ENCODE measurements at regions not wholly inside any gene's neighbourhood (a gene's known extent, or its start where the extent isn't known, plus 50 kb on each side); places are given as distances from the start of the nearest gene placed in this dataset.

DNA sequence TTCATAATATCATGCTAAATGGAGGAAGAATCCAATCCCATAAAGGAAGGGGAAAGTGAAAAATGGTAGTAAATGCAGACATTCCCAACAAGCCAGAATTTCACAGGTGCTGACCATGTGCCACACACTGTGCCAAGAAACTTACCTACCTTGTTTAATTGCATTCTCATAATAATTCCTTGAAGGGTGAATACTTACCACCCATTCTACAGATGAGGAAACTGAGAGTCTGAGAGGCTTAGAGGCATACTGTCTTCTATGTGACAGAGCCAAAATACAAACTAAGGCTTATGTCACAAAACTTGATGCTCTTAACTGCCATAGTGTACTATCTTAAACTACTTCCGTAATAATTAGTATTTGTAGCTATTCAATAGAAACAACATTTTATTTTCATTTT, 454.7 kb downstream of the UTRN start:
- no peak for DNase-seq

- no peak for DNase-seq
These were observed 456.5 kb downstream of the UTRN start for GRCh38 chr6:144741659-144742058.

DNA sequence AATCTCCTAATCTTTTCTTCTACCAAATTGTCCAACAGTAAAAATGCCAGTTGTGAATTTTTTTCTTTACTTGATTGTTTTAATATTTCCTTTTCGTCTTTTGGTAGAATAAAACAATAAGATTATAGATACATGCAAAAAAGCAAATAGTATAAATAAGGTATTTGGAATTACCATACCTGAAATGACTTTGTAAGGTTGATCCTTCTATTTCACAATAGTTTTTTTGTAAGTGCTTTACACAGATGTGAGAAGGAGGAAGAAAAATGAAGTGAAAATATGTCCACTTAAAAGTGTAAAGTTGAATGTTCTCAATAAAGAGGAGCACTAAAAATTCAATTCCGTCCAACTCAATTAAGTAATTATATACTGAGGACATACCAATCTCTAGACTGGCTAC, 457.6 kb downstream of the UTRN start:
- DNase-seq, result no peak

GRCh38 chr6:144744720-144745119, 459.6 kb downstream of the UTRN start:
- DNase-seq, result peak; percentile 36

GRCh38 chr6:144745439-144745838, 460.3 kb downstream of the UTRN start:
- peak; percentile 88 for DNase-seq

- peak; percentile 40 for DNase-seq
These were observed 461.9 kb downstream of the UTRN start for GRCh38 chr6:144746902-144747469.

- DNase-seq, result peak; percentile 90
These were observed 464.1 kb downstream of the UTRN start for GRCh38 chr6:144749263-144749662.

- no peak for DNase-seq
These were observed 468.0 kb downstream of the UTRN start for GRCh38 chr6:144753023-144753705.

DNA sequence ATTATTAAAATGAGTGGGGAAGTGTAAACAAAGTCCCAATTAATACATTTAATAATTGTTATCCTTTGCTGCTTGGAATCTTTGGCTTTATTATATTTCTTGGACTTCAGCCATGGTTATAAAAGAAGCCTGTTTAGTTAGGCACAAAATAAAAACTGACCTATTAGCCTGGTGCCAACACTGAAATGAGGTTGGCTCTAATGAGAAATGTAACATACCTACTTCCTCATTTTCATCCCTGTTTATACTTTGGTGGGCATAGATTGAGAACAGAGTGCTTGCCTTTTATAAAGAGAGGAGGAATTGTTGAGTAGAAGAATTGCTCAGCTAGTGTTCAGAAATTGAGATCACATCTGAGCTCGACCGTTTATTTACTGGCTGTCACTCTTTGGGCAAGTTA, 471.3 kb downstream of the UTRN start:
- DNase-seq, result no peak

- DNase-seq, result no peak
These were observed 472.2 kb downstream of the UTRN start for GRCh38 chr6:144757299-144757698.

DNA sequence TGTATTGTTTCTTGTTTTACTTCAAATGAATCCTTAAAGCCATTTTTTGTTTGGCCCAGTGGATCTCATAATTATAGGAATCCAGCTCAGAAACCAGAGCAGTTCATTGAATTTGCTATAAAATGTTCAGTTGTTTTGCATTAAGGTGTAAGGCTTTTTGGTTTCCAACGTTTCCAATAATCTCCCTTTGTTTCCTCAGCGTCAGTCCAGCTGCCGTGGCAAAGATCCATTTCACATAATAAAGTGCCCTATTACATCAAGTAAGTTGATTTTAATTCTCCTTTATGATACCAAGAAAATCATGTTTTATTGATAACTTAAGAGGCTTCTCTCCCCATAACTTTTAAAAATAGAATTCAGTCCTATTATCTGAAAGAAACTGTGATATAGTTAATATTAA, 472.6 kb downstream of the UTRN start:
- no peak for DNase-seq

GRCh38 chr6:144758602-144759001, 473.5 kb downstream of the UTRN start:
- DNase-seq, result no peak

DNA sequence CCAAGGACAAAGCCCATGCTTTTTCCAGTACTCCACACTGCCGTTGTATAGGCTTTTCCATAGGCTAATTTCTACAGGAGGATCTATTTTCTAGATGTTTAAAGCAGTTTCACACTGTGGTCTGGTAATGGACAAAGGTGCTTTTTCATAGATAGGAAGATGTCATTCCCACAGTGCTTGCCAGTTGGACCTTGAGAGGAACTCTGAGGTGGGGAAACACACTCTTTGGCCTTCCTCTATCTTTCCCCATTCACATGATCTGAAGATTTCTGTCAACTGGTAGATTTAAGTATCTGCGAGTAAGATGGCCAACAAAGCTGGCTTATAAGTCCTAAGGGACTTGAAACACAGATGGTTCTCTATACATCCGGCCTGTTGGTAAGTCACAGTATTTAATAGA, 477.3 kb downstream of the UTRN start:
- no peak for DNase-seq

GRCh38 chr6:144767051-144767450, 481.9 kb downstream of the UTRN start:
- no peak for DNase-seq

GRCh38 chr6:144768551-144769075, 483.5 kb downstream of the UTRN start:
- DNase-seq, result no peak

- peak; percentile 91 for DNase-seq
These were observed 484.0 kb downstream of the UTRN start for GRCh38 chr6:144769142-144769541.

GRCh38 chr6:144776031-144776819, 491.1 kb downstream of the UTRN start:
- DNase-seq, result no peak

DNA sequence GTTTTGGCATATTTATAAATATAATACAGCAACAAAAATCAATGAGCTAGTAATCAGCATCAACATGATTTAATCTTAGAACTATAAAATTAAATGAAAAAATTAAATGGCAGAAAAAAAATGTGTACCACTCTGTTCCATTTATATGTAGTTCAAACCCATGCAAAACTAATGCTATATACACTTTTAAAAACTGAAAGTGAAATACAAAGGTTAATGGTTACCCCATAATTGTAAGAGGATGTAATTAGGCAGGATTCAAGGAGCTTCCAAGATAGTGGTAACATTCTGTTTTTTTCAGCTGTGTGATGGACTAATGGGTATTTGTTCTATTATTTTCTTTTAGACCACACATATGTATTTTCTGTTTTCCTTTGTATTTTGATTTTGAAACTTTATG, 492.1 kb downstream of the UTRN start:
- DNase-seq, result no peak

DNA sequence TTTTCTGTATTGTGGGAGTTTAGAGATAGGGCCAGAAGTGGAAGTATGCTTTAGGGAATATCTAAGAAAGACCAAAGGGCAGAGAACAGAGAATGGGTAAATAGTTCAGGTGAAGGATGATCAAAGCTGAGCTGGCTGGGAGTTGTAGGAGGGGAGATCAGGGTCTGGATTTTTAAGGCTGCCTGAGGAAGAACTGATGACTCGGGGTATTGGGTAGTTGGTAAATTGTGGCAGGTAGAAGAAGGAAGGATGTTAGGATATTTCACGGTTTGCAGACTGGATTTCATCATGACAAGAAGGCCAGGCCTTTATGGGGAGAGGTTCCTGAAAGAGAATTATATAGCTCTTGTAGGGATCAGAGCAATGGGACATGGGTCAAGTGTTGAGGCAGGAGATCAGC, 492.9 kb downstream of the UTRN start:
- no peak for DNase-seq

- DNase-seq, result no peak
These were observed 493.8 kb downstream of the UTRN start for GRCh38 chr6:144778773-144779492.

- no peak for DNase-seq
These were observed 496.7 kb downstream of the UTRN start for GRCh38 chr6:144781836-144782235.

DNA sequence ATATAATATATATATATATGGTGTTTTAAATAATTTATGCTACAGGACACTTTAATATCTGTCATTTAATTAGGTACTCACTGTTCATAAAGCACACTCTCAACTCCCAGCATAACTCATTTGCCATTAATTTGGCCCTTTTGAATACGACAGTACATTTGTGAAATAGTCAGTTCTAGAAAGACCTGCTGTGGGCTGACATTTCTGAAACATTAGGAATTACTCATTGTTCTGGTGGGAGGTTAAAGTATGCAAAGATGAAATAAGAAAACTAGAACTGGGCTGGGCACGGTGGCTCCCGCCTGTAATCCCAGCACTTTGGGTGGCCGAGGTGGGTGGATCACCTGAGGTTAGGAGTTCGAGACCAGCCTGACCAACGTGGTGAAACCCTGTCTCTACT, 497.5 kb downstream of the UTRN start:
- no peak for DNase-seq

- DNase-seq, result no peak
These were observed 499.9 kb downstream of the UTRN start for GRCh38 chr6:144785056-144785455.

All from NCI-H2171 treated with DMSO at 0.1 percent for 48 hours (cell line).